ENCODE measurements at regions not wholly inside any gene's neighbourhood (a gene's known extent, or its start where the extent isn't known, plus 50 kb on each side); places are given as distances from the start of the nearest gene placed in this dataset.

DNA sequence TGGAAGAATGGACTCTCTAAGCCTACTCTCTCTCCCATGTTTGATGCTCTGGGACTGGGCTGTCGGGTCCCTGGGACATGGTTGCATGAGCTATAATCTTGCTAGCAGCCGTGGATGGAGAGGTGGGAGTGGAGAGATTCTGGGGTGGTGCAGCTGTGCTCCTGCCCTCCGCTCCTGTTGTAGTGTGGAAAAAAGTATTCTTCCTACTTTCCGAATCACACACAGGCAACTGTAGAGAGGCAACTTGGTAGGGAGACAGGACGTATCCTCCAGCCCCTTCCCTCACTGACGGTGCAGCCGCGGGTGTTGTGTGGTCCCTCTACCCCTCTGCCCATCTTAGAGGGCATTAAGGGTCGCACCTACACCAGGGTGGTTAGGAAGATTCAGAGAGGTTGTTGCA, 281.4 kb upstream of the TLE3 start:
- TF ChIP-seq CTCF (IDR thresholded peaks at IDR 0.05) (no peak), POLR2A (IDR thresholded peaks at IDR 0.05) (no peak)
